Endodermal cell (in vitro differentiated cells): ENCODE measurements at regions not wholly inside any gene's neighbourhood (a gene's known extent, or its start where the extent isn't known, plus 50 kb on each side); places are given as distances from the start of the nearest gene placed in this dataset.

Experiments used
- DNase-seq: peaks from one replicate; pipeline ENCODE4 v3.0.0-alpha.2; 2017
- H3K27ac ChIP-seq: 2 replicates; pipeline ENCODE4 v1.5.1; 2013; ENCODE audit warnings: mild to moderate bottlenecking, low read depth, low read length, moderate library complexity
- H3K27me3 ChIP-seq: 2 replicates; pipeline ENCODE4 v1.6.1; 2013; ENCODE audit warnings: mild to moderate bottlenecking, low read length, moderate library complexity; ENCODE audit not compliant: insufficient read depth, control insufficient read depth, poor library complexity, severe bottlenecking
- H3K36me3 ChIP-seq: 2 replicates; pipeline ENCODE4 v1.7.0; 2013; ENCODE audit warnings: mild to moderate bottlenecking, low read length, moderate library complexity; ENCODE audit not compliant: control insufficient read depth, insufficient read depth
- H3K4me1 ChIP-seq: one replicate; pipeline ENCODE4 v1.7.0; 2013; ENCODE audit warnings: low read length; ENCODE audit not compliant: control insufficient read depth, insufficient read depth
- H3K4me3 ChIP-seq: 2 replicates; pipeline ENCODE4 v1.5.1; 2013; ENCODE audit warnings: mild to moderate bottlenecking, low read length, moderate library complexity
- H3K9ac ChIP-seq: 2 replicates; pipeline ENCODE4 v1.6.1; 2013; ENCODE audit warnings: mild to moderate bottlenecking, low read length, moderate library complexity; ENCODE audit not compliant: poor library complexity, severe bottlenecking; ENCODE audit errors: extremely low read depth
- H3K9me3 ChIP-seq: 2 replicates; pipeline ENCODE4 v1.6.1; 2013; ENCODE audit warnings: mild to moderate bottlenecking, low read length, moderate library complexity; ENCODE audit not compliant: control insufficient read depth
- H3K27ac Mint-ChIP-seq: 2 replicates; pipeline ENCODE4 v1.8.0; 2020; ENCODE audit warnings: mixed read lengths
- H3K27me3 Mint-ChIP-seq: 2 replicates; pipeline ENCODE4 v1.8.0; 2021; ENCODE audit warnings: mild to moderate bottlenecking, mixed read lengths; ENCODE audit not compliant: insufficient read depth
- H3K36me3 Mint-ChIP-seq: 2 replicates; pipeline ENCODE4 v1.8.0; 2020; ENCODE audit warnings: low read depth, mixed read lengths
- H3K4me1 Mint-ChIP-seq: 2 replicates; pipeline ENCODE4 v1.8.0; 2020; ENCODE audit warnings: mixed read lengths
- H3K4me3 Mint-ChIP-seq: 2 replicates; pipeline ENCODE4 v1.8.0; 2020; ENCODE audit warnings: mild to moderate bottlenecking, moderate library complexity, mixed read lengths
- H3K9me3 Mint-ChIP-seq: 2 replicates; pipeline ENCODE4 v1.8.0; 2020; ENCODE audit warnings: mild to moderate bottlenecking, mixed read lengths
- CTCF ChIP-seq: fragments of 200-600 bp; sonication (generic); conservative IDR thresholded peaks from 2 replicates; pipeline ENCODE4 v1.5.0; 2021; ENCODE audit warnings: antibody characterized with exemption, mild to moderate bottlenecking
- WGBS, 2 experiments: methylation state at CpG; one replicate each; pipeline versions ENCODE4 v1.1.5 to v1.1.7; 2013; ENCODE audit warnings: missing lambda C conversion rate in 2 of 2, mixed read lengths in 1 of 2; ENCODE audit not compliant: insufficient coverage in 1 of 2, insufficient read length in 1 of 2; 5-methylcytosine and 5-hydroxymethylcytosine counted together

GRCh38 chrX:43357741-43358140 lies 298.4 kb upstream of the MAOA start:
- Mint-ChIP-seq H3K9me3 (peaks cover 16% of the 10 kb centered on the region), H3K27ac (no peak overlapping the region), H3K27me3 (no peaks in the 10 kb centered on the region), H3K4me3 (no peak overlapping the region), H3K4me1 (peaks cover 1% of the 10 kb centered on the region), H3K36me3 (peaks cover 5% of the 10 kb centered on the region)
- no peak for DNase-seq
- H3K4me3 ChIP-seq = no peak overlapping the region
- no peak overlapping the region for H3K27ac ChIP-seq
- no peak for TF ChIP-seq CTCF
- no peak overlapping the region for H3K9ac ChIP-seq
- H3K9me3 ChIP-seq = peaks cover 4% of the 10 kb centered on the region
- no peaks in the 10 kb centered on the region for H3K4me1 ChIP-seq
- H3K27me3 ChIP-seq = no peaks in the 10 kb centered on the region
- H3K36me3 ChIP-seq = no peaks in the 10 kb centered on the region
- 70% methylated on average over 1 of the region's 1 CpG; no CpG with 5 or more reads in 1 of the 2 experiments for WGBS, 2 experiments

- no peak for TF ChIP-seq CTCF
- Mint-ChIP-seq H3K4me1 (no peaks in the 10 kb centered on the region), H3K27me3 (no peaks in the 10 kb centered on the region), H3K4me3 (no peak overlapping the region), H3K27ac (no peak overlapping the region), H3K9me3 (peaks cover 18% of the 10 kb centered on the region), H3K36me3 (no peaks in the 10 kb centered on the region)
- no peak for DNase-seq
- Histone ChIP-seq H3K36me3 (no peaks in the 10 kb centered on the region), H3K4me1 (no peaks in the 10 kb centered on the region), H3K27ac (no peak overlapping the region), H3K9me3 (no peaks in the 10 kb centered on the region), H3K4me3 (no peak overlapping the region), H3K27me3 (no peaks in the 10 kb centered on the region), H3K9ac (no peak overlapping the region)
- 80 to 100% methylated on average over 1 to 3 of the region's 3 CpGs for WGBS, 2 experiments
Observed at GRCh38 chrX:43373032-43373431, 283.1 kb upstream of the MAOA start.

GRCh38 chrX:43375136-43375535 lies 281.0 kb upstream of the MAOA start:
- Histone ChIP-seq H3K36me3 (no peaks in the 10 kb centered on the region), H3K4me1 (no peaks in the 10 kb centered on the region), H3K27ac (no peak overlapping the region), H3K27me3 (no peaks in the 10 kb centered on the region), H3K9ac (no peak overlapping the region), H3K4me3 (no peak overlapping the region), H3K9me3 (no peaks in the 10 kb centered on the region)
- DNase-seq = no peak
- Mint-ChIP-seq H3K27me3 (no peaks in the 10 kb centered on the region), H3K27ac (no peak overlapping the region), H3K36me3 (peaks cover 1% of the 10 kb centered on the region), H3K4me1 (no peaks in the 10 kb centered on the region), H3K4me3 (no peak overlapping the region), H3K9me3 (peaks cover 17% of the 10 kb centered on the region)
- 83 to 86% methylated on average over 1 to 3 of the region's 3 CpGs for WGBS, 2 experiments
- TF ChIP-seq CTCF = no peak
